Lower leg skin (tissue), 4 donors: ENCODE measurements at regions not wholly inside any gene's neighbourhood (a gene's known extent, or its start where the extent isn't known, plus 50 kb on each side); places are given as distances from the start of the nearest gene placed in this dataset.
"Not testable (repeated sequence)": the region's sequence is repeated elsewhere in the genome, so short reads cannot be mapped to it uniquely, and the experiment has no call there.

Experiments used
- DNase-seq, 2 donors: peaks; one replicate each; pipeline ENCODE4 v3.0.0-alpha.2; 2019; ENCODE audit warnings: low spot score in 2 of 2
- H3K4me3 ChIP-seq: fragments of 200-600 bp; sonication (generic); 2 replicates; pipeline ENCODE4 v1.5.1; 2017; ENCODE audit warnings: mild to moderate bottlenecking, low read depth; ENCODE audit not compliant: poor library complexity, severe bottlenecking
- POLR2A ChIP-seq, 2 donors: fragments of 450-650 bp; IDR thresholded peaks; one replicate each; pipeline ENCODE4 v1.6.1; 2016 to 2017; ENCODE audit warnings: antibody characterized with exemption in 2 of 2, mild to moderate bottlenecking in 1 of 2, moderate library complexity in 1 of 2
- WGBS, 2 donors: methylation state at CpG; one replicate each; pipeline ENCODE4 v1.1.5; 2018; 5-methylcytosine and 5-hydroxymethylcytosine counted together
- intact Hi-C: fragments of 100-400 bp; cut with DNase I; formaldehyde crosslinking; loops from one replicate; pipeline ENCODE4 v1.15.0; 2023; ENCODE audit warnings: low total_unique reads
- TF ChIP-seq, protein P1 (sequence below), 3 donors: fragments of 450-650 bp; IDR thresholded peaks; one replicate each; pipeline ENCODE4 v1.5.1; 2016; ENCODE audit warnings: antibody characterized with exemption in 3 of 3, mild to moderate bottlenecking in 3 of 3, moderate library complexity in 2 of 3

DNA sequence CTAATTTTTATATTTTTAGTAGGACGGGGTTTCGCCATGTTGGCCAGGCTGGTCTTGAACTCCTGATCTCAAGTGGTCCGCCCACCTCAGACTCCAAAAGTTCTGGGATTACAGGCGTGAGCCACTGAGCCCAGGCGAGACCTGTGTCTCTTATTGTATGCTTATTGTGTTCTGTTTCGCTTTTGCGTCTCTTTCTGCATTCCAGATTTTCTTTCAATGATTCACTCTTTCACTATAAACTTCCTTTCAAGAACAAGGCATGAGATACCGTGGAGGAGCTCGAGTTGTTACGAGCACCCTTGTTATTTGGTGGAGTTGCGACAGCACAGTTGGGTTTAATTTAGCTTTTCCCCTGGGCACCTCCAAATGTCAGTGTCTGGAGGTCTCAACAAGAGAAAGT lies 366.7 kb upstream of the FAT1 start:
- no peak for DNase-seq
- 91 to 92% methylated on average over 11 of the region's 11 CpGs for WGBS, 2 donors
- intact Hi-C loops: no loop called here
- TF ChIP-seq POLR2A (IDR thresholded peaks at IDR 0.05): no peak
- TF ChIP-seq, protein P1, sequence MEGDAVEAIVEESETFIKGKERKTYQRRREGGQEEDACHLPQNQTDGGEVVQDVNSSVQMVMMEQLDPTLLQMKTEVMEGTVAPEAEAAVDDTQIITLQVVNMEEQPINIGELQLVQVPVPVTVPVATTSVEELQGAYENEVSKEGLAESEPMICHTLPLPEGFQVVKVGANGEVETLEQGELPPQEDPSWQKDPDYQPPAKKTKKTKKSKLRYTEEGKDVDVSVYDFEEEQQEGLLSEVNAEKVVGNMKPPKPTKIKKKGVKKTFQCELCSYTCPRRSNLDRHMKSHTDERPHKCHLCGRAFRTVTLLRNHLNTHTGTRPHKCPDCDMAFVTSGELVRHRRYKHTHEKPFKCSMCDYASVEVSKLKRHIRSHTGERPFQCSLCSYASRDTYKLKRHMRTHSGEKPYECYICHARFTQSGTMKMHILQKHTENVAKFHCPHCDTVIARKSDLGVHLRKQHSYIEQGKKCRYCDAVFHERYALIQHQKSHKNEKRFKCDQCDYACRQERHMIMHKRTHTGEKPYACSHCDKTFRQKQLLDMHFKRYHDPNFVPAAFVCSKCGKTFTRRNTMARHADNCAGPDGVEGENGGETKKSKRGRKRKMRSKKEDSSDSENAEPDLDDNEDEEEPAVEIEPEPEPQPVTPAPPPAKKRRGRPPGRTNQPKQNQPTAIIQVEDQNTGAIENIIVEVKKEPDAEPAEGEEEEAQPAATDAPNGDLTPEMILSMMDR (IDR thresholded peaks at IDR 0.05): no peak
- no peak overlapping the region for H3K4me3 ChIP-seq

DNA sequence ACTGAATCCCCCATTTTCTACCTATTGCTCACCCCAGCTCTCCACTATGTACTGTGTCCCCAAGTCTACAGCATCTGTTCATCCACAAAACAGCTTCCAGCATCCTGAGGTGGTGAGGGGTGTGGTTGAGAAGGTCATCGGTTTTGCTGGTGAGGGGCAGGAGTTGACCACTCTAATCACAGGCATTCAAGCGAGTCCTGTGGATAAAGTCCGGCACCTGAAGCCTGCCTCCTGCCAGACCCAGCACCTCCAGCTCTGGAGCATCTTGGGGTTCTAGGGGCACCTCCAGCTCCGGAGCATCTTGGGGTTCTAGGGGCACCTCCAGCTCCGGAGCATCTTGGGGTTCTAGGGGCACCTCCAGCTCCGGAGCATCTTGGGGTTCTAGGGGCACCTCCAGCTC lies 367.2 kb upstream of the FAT1 start:
- DNase-seq, H3K4me3 ChIP-seq, intact Hi-C loops: not testable (repeated sequence)
- 87 to 98% methylated on average over 5 to 6 of the region's 6 CpGs for WGBS, 2 donors

DNA sequence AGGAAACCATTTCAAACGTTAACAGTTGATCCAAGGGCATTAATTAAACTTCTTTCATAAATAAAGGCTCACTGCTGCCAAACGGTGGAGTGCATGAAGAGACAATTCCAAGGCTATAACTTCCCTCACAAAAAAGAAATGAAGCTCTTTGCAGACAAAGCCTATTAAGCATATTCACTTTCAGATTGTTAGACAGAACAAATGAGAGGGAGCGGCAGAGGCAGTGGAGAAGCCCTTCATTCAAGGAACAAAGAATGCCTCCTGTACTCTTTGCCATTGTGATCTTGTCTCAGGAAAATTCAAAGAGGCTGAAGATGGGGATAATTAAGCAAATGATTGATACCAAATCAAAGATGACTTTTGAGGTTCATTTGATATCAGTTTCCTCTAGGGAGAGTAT lies 370.5 kb upstream of the FAT1 start:
- no peak overlapping the region for H3K4me3 ChIP-seq
- 32 to 43% methylated on average over 3 of the region's 3 CpGs for WGBS, 2 donors
- no peak for DNase-seq
- TF ChIP-seq POLR2A (IDR thresholded peaks at IDR 0.05): no peak
- TF ChIP-seq, protein P1 (IDR thresholded peaks at IDR 0.05): no peak
- intact Hi-C loops: no loop called here

DNA sequence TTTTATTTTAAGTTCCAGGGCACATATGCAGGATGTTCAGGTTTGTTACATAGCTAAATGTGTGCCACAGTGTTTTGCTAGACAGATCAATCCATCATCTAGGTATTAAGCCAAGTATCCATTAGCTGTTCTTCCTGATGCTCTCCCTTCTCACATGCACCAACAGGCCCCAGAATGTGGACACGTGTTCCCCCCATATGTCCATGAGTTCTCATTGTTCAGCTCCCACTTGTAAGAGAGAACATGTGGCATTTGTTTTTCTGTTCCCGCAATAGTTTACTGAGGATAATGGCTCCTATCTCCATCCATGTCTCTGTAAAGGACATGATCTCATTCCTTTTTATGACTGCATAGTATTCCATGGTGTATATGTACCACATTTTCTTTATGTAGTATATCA lies 374.8 kb upstream of the FAT1 start:
- no peak for DNase-seq
- intact Hi-C loops: no loop called here
- H3K4me3 ChIP-seq: no peak overlapping the region
- TF ChIP-seq, protein P1 (IDR thresholded peaks at IDR 0.05): no peak
- TF ChIP-seq POLR2A (IDR thresholded peaks at IDR 0.05): no peak
- 41 to 45% methylated on average over 2 of the region's 2 CpGs for WGBS, 2 donors

DNA sequence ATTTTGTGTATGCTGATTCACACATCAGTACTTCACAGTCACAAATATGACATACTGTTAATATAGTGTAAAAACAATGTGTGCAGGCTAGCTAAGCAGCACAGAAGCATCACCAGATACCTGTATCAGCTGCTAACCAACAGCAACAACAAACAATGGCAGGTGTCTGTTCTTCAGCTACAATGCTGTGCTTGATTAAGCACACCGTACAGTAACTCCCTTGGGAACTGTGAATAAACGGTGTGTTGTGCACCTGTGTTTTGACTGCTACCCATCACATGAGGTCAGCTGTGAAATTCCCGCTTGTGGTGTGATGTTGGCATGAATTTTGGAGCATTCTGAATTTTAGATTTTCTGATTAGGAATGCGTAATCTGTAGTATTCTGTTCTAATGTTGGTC lies 379.7 kb upstream of the FAT1 start:
- no peak for TF ChIP-seq POLR2A (IDR thresholded peaks at IDR 0.05)
- TF ChIP-seq, protein P1 (IDR thresholded peaks at IDR 0.05): no peak
- WGBS, 2 donors: 79 to 81% methylated on average over 4 of the region's 4 CpGs
- intact Hi-C loops: no loop called here
- DNase-seq: no peak
- H3K4me3 ChIP-seq: no peak overlapping the region

DNA sequence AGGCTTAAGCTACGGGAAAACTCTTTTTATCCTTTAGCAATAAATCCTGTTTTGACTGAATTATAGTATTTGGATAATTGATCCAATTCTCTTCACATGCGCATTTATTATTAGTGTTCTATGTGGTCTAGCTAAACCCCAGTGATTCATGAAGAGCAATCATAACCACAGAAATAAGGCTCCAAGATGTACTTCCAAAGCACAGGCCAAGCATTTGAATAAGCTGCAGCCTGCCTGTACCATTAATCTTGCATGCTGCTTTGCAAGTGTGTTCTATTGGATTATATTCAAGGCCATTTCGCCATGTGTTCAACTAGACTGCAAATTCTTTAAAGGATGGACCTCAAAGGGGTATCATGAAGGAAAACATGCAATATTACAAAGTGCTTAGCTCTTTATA lies 385.2 kb upstream of the FAT1 start:
- no peak for DNase-seq
- 81% methylated on average over 3 of the region's 3 CpGs for WGBS, 2 donors
- intact Hi-C loops: no loop called here
- H3K4me3 ChIP-seq: no peak overlapping the region
- no peak for TF ChIP-seq POLR2A (IDR thresholded peaks at IDR 0.05)
- TF ChIP-seq, protein P1 (IDR thresholded peaks at IDR 0.05): no peak
